Caki2 (cell line): ENCODE measurements at regions not wholly inside any gene's neighbourhood (a gene's known extent, or its start where the extent isn't known, plus 50 kb on each side); places are given as distances from the start of the nearest gene placed in this dataset.
"Not testable (repeated sequence)": the region's sequence is repeated elsewhere in the genome, so short reads cannot be mapped to it uniquely, and the experiment has no call there.

Source experiments
- DNase-seq: peaks from one replicate; pipeline ENCODE4 v3.0.0-alpha.2; 2015; ENCODE audit warnings: low read depth
- in situ Hi-C: cut with HindIII; loops from 2 replicates; pipeline ENCODE4 v1.10.0; 2016; ENCODE audit warnings: low sequenced_read_pairs, low pct_unique_long_range_greater_than_20kb, mixed read lengths

- DNase-seq: no peak
- in situ Hi-C loops: no loop called here
Observed at GRCh38 chr3:137820366-137820765, 56.3 kb downstream of the SOX14 start.

DNA sequence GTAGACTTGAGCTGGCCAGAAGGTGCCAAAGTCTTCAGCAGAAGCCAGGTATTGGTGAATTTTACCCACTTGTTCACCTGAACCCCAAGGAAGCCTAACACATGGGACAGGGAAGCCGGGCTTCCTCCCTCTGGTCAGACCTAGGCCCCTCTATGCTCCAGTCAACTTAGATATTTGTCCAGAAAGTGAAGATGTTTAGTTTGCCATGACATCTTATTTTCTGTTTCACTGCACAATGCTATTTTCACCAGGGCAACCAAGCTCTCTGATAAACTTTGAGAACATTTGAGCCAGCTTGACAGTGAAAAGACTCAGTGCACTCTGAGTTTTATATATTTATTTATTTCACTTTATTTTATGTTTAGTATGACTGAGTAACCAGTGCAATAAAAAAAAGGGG is 71.0 kb downstream of the SOX14 start:
- no peak for DNase-seq
- in situ Hi-C loops: no loop called here

GRCh38 chr3:137845194-137845593 is 81.1 kb downstream of the SOX14 start:
- in situ Hi-C loops: no loop called here
- no peak for DNase-seq

GRCh38 chr3:137845666-137846065 is 81.6 kb downstream of the SOX14 start:
- in situ Hi-C loops: no loop called here
- DNase-seq: no peak

DNA sequence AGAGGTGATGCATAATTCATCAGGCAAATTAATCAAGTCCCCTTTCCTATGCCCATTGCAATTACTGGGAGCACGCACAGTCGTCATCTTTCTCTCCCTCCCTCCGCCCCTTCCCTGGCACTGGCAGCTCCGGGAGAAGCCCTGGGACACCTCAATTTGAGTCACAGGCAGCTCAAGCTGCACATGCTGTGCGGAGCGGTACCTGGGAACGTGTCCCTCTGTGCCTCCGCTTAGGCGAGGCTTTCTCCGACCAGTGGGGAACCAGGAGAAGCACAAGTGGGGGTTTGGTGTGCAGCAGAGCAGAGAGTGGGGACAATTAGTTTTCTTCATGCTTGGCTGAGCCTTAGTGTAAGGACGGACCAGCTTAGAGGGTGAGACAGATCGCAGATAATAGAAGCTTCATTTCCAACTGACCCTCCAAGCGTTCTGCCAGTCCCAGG is 88.3 kb downstream of the SOX14 start:
- in situ Hi-C loops: no loop called here
- no peak for DNase-seq

DNA sequence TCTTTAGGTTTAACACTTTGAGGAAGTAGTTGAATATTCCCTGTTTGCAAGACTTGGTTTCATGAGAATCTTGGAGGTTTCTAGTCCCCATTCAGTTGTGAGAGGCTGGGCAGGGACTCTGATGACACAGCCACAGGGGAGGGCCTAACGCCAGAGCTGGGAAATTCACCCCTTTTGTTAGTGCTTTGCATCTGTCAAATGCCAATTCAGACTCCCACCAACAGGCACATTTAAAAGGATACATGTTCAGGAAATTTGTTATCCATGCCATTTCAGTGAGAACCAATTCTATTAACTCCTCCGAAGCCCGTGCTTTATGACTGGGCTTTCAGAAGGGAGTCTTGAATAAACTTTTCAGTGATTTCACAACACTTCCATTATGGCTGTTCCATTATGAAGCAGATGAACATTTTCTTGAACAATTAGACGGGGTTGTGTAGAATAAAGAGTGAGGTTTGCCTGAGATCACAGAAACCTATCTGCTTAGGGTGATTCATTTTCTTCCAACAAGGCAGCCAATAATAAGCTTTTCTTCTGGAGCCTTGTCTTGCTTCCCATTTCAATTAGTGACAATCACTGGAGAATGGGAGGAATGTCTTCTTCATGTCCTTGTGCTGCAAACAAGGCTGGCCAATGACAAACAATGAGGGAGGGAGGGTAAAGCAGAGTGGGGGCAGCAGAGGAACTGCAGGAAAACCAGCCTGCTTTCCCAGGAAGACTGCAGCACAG is 90.6 kb downstream of the SOX14 start:
- DNase-seq: no peak
- in situ Hi-C loops: no loop called here

DNA sequence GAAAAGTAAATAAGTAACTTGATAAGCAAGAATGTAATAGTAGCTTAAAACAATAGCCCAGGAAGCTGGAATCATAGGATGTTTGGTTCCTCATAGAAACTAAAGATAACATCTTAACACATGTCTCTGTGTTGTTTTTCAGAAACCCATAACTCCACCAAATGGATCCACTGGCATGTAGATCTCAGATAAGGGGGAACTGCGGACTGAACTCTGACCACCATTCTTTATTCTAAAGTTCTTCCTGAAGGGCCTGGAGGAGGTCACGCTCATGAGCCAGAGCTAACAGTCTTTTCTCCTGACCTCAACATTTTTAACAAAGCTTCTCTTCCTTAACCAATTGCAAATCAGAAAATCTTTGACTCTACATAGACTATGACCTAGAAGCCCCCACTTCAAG is 101.9 kb downstream of the SOX14 start:
- in situ Hi-C loops: no loop called here
- no peak for DNase-seq

- DNase-seq: no peak
- in situ Hi-C loops: no loop called here
Observed at GRCh38 chr3:137866933-137867332, 102.8 kb downstream of the SOX14 start.

DNA sequence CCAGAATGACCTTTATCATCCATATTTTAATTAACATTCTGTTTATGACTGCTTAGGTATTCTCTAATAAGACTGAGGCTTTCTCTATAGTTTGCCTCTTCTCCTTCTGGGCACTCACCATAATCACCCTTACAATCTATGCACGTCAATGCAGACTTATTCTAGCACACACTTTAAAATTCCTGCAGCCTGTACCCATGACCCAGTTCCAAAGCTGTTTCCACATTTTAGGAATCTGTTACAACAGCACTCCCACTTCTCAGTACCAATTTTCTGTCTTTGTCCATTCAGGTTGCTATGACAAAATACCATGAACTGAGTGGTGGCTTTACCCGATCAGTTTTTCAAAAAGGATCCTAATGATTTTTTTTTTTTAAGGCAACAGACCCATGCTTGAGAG is 103.5 kb downstream of the SOX14 start:
- no peak for DNase-seq
- in situ Hi-C loops: no loop called here

- DNase-seq: no peak
- in situ Hi-C loops: no loop called here
Observed at GRCh38 chr3:137869022-137869421, 104.9 kb downstream of the SOX14 start.

DNA sequence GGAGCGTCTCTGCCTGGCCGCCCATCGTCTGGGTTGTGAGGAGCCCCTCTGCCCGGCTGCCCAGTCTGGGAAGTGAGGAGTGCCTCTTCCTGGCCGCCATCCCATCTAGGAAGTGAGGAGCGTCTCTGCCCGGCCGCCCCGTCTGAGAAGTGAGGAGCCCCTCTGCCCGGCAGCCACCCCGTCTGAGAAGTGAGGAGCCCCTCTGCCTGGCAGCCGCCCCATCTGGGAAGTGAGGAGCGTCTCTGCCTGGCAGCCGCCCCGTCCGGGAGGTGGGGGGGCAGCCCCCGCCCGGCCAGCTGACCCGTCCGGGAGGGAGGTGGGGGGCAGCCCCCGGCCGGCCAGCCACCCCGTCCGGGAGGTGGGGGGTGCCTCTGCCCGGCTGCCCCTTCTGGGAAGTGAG is 108.5 kb downstream of the SOX14 start:
- in situ Hi-C loops, DNase-seq: not testable (repeated sequence)

GRCh38 chr3:137896842-137897241 is 113.1 kb upstream of the CLDN18 start:
- in situ Hi-C loops, DNase-seq: not testable (repeated sequence)

DNA sequence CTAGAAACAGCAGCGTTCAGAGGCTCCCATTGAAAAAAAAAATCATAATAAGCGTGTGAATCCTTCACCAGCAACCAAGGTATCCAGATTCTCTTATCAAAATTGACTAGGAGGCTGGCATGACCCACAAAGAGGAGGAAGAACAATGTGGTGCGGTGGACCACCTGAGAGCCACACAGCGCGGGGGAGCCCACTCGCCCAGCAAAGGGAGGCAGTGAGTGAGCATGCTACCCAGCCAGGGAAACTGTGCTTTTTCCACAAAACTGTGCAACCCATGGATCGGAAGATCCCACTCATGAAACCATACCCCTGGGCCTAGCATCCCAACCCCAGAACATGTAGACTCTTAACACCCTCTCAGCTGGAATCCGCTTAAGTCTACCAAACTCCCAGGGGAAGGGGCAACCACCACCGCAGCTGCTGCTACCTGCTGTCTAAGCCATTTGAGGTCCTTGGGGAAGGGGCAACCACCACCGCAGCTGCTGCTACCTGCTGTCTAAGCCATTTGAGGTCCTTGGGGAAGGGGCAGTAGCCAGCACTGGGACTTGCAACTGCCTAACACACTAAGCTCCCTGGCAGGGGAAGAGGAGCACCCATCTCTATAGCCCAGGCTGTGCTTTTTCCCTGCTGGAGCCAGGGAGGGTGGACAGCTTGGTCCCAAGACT is 102.8 kb upstream of the CLDN18 start:
- in situ Hi-C loops: no loop called here
- DNase-seq: no peak

- in situ Hi-C loops: no loop called here
- no peak for DNase-seq
Observed at GRCh38 chr3:137924628-137925027, 85.3 kb upstream of the CLDN18 start.

DNA sequence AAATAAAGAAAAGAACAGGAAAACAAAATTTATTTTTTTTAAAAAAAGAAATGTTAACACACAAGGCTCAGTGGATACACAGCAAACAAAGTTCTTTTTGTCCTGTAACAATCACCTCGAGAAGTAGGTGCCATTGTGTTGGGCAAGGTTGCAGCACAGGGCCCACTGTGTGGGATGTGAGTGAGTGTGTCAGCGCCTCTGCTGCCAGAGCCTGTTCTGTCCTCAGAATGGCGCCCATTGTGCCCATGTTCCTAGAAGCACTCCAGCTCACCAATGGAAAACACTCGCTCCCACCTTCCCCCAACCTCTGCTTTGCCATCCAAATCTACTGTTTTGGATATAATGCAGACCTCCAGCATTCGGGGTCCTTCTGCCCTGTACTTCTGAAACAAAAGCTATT is 84.9 kb upstream of the CLDN18 start:
- in situ Hi-C loops: no loop called here
- no peak for DNase-seq

GRCh38 chr3:137926991-137927390 is 83.0 kb upstream of the CLDN18 start:
- in situ Hi-C loops: no loop called here
- no peak for DNase-seq

DNA sequence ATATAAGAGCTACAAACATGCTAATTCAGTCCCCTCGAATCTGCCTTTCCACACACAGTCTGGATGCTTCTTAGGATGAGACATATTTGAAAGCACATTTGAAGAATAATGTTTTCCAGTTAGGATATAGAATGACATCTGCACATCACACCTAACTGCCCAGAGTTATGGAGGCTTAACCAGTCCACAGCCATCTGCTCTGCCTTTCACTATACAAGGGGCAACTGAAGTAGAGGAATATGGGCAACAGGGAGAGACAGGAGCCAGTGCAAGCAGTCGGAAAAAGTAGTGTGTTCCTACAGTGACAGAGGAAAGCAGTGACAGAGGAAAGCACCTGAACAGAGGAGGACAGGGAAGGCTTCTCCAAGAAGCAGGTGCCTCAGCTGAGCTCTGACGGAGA is 79.0 kb upstream of the CLDN18 start:
- DNase-seq: no peak
- in situ Hi-C loops: no loop called here

- no peak for DNase-seq
- in situ Hi-C loops: no loop called here
Observed at GRCh38 chr3:137938876-137939275, 71.1 kb upstream of the CLDN18 start.

- DNase-seq: no peak
- in situ Hi-C loops: no loop called here
Observed at GRCh38 chr3:137944593-137944992, 65.4 kb upstream of the CLDN18 start.

DNA sequence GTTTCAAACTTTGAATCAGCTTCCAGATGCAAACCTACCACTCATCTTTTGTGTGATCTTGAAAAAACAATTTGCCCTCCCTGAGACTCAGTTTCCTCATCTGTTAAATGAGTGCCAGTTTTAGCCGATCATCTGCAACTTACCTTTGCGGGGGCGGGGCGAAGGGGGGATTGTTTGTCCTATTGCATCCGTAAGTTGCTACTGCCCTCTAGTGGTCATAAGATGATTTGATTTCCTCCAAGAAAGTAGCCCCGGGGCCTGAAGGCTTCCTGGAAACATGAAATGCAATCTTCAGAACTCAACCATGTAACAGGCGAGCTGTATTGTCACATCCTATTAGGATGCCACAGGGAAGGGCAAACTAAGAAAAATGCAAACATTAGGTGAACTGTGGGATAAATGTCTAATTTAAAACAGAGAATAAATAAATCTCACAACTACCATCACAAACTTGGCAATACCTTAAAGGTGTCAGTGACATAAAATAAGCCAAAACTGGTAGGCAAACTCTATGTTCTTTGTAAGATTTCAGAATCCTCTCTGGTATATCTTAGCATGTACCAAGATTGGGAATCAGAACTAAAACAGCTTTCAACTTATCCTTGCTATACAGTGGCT is 63.5 kb upstream of the CLDN18 start:
- DNase-seq: peak; percentile 50

More for the DNA sequence above, 63.5 kb upstream of the CLDN18 start:
- in situ Hi-C loops: no loop called here
